ENCODE measurements at regions not wholly inside any gene's neighbourhood (a gene's known extent, or its start where the extent isn't known, plus 50 kb on each side); places are given as distances from the start of the nearest gene placed in this dataset.

- no peak for TF ChIP-seq CTCF (IDR thresholded peaks at IDR 0.05; ENCODE audit: control extremely low read depth in 1 of 3, insufficient read depth in 1 of 3, low read depth in 1 of 3, low read length in 3 of 3)
- no peak for TF ChIP-seq TEAD4 (IDR thresholded peaks at IDR 0.05; ENCODE audit: low read depth, low read length)
Measured at GRCh38 chr1:18536915-18537314, 56.2 kb downstream of the KLHDC7A start.
